ENCODE measurements at regions not wholly inside any gene's neighbourhood (a gene's known extent, or its start where the extent isn't known, plus 50 kb on each side); places are given as distances from the start of the nearest gene placed in this dataset.

- Histone ChIP-seq H3K36me3 (ENCODE audit: control insufficient read depth, insufficient read depth, low read length) (no peaks in the 10 kb centered on the region), H3K4me3 (ENCODE audit: low read length) (no peak overlapping the region), H3K27ac (ENCODE audit: low read depth, low read length) (no peak overlapping the region), H3K9ac (ENCODE audit: low read length) (no peak overlapping the region), H3K27me3 (ENCODE audit: control insufficient read depth, insufficient read depth, low read length) (no peaks in the 10 kb centered on the region), H3K4me1 (ENCODE audit: control insufficient read depth, insufficient read depth, low read length) (peaks cover 6% of the 10 kb centered on the region)
Measured at GRCh38 chr13:73993661-73994060, 140.5 kb downstream of the KLF12 start.

GRCh38 chr13:73991884-73992283, 142.3 kb downstream of the KLF12 start:
- Histone ChIP-seq H3K36me3 (ENCODE audit: control insufficient read depth, insufficient read depth, low read length) (no peaks in the 10 kb centered on the region), H3K27ac (ENCODE audit: low read depth, low read length) (no peak overlapping the region), H3K4me3 (ENCODE audit: low read length) (no peak overlapping the region), H3K4me1 (ENCODE audit: control insufficient read depth, insufficient read depth, low read length) (peaks cover 10% of the 10 kb centered on the region), H3K9ac (ENCODE audit: low read length) (no peak overlapping the region), H3K27me3 (ENCODE audit: control insufficient read depth, insufficient read depth, low read length) (no peaks in the 10 kb centered on the region)

- Histone ChIP-seq H3K36me3 (ENCODE audit: control insufficient read depth, insufficient read depth, low read length) (no peaks in the 10 kb centered on the region), H3K4me3 (ENCODE audit: low read length) (no peak overlapping the region), H3K9ac (ENCODE audit: low read length) (no peak overlapping the region), H3K4me1 (ENCODE audit: control insufficient read depth, insufficient read depth, low read length) (peaks cover 10% of the 10 kb centered on the region), H3K27me3 (ENCODE audit: control insufficient read depth, insufficient read depth, low read length) (no peaks in the 10 kb centered on the region), H3K27ac (ENCODE audit: low read depth, low read length) (no peak overlapping the region)
Measured at GRCh38 chr13:73991384-73991783, 142.8 kb downstream of the KLF12 start.

- H3K27ac ChIP-seq (ENCODE audit: low read depth, low read length): no peak overlapping the region
Measured at GRCh38 chr13:73989244-73989843, 144.9 kb downstream of the KLF12 start.

GRCh38 chr13:73988461-73988860, 145.7 kb downstream of the KLF12 start:
- no peak overlapping the region for H3K4me3 ChIP-seq (ENCODE audit: low read length)
- H3K36me3 ChIP-seq (ENCODE audit: control insufficient read depth, insufficient read depth, low read length): no peaks in the 10 kb centered on the region
- peaks cover 10% of the 10 kb centered on the region for H3K4me1 ChIP-seq (ENCODE audit: control insufficient read depth, insufficient read depth, low read length)
- H3K27ac ChIP-seq (ENCODE audit: low read depth, low read length): no peak overlapping the region
- H3K27me3 ChIP-seq (ENCODE audit: control insufficient read depth, insufficient read depth, low read length): no peaks in the 10 kb centered on the region
- H3K9ac ChIP-seq (ENCODE audit: low read length): no peak overlapping the region

More at GRCh38 chr13:73989244-73989843, 144.9 kb downstream of the KLF12 start:
- peaks cover 10% of the 10 kb centered on the region for H3K4me1 ChIP-seq (ENCODE audit: control insufficient read depth, insufficient read depth, low read length)
- H3K9ac ChIP-seq (ENCODE audit: low read length): no peak overlapping the region
- no peaks in the 10 kb centered on the region for H3K27me3 ChIP-seq (ENCODE audit: control insufficient read depth, insufficient read depth, low read length)
- no peak overlapping the region for H3K4me3 ChIP-seq (ENCODE audit: low read length)
- no peaks in the 10 kb centered on the region for H3K36me3 ChIP-seq (ENCODE audit: control insufficient read depth, insufficient read depth, low read length)

DNA sequence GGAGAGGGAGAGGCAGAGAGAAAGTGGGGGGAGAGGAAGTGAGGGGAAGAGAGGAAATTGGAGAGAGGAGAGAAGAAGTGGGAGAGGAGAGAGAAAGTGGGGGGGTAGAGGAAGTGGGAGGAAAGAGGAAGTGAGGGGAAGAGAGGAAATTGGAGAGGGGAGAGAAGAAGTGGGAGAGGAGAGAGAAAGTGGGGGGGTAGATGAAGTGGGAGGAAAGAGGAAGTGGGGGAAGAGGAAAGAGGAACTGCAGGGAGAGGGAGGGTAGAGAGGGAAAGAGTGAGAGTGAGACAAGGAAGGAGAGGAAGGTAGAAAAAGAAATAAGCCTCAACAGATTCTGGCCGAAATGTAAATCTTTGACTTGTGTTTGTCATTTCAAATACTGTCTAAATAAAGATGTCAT, 146.6 kb downstream of the KLF12 start:
- no peaks in the 10 kb centered on the region for H3K27me3 ChIP-seq (ENCODE audit: control insufficient read depth, insufficient read depth, low read length)
- no peak overlapping the region for H3K9ac ChIP-seq (ENCODE audit: low read length)

GRCh38 chr13:73985783-73986182, 148.4 kb downstream of the KLF12 start:
- Histone ChIP-seq H3K4me3 (ENCODE audit: low read length) (no peak overlapping the region), H3K27me3 (ENCODE audit: control insufficient read depth, insufficient read depth, low read length) (no peaks in the 10 kb centered on the region), H3K27ac (ENCODE audit: low read depth, low read length) (no peak overlapping the region), H3K9ac (ENCODE audit: low read length) (no peak overlapping the region), H3K4me1 (ENCODE audit: control insufficient read depth, insufficient read depth, low read length) (peaks cover 10% of the 10 kb centered on the region), H3K36me3 (ENCODE audit: control insufficient read depth, insufficient read depth, low read length) (no peaks in the 10 kb centered on the region)

More for the DNA sequence above, 146.6 kb downstream of the KLF12 start:
- peaks cover 10% of the 10 kb centered on the region for H3K4me1 ChIP-seq (ENCODE audit: control insufficient read depth, insufficient read depth, low read length)
- H3K27ac ChIP-seq (ENCODE audit: low read depth, low read length): no peak overlapping the region
- no peaks in the 10 kb centered on the region for H3K36me3 ChIP-seq (ENCODE audit: control insufficient read depth, insufficient read depth, low read length)
- H3K4me3 ChIP-seq (ENCODE audit: low read length): no peak overlapping the region

DNA sequence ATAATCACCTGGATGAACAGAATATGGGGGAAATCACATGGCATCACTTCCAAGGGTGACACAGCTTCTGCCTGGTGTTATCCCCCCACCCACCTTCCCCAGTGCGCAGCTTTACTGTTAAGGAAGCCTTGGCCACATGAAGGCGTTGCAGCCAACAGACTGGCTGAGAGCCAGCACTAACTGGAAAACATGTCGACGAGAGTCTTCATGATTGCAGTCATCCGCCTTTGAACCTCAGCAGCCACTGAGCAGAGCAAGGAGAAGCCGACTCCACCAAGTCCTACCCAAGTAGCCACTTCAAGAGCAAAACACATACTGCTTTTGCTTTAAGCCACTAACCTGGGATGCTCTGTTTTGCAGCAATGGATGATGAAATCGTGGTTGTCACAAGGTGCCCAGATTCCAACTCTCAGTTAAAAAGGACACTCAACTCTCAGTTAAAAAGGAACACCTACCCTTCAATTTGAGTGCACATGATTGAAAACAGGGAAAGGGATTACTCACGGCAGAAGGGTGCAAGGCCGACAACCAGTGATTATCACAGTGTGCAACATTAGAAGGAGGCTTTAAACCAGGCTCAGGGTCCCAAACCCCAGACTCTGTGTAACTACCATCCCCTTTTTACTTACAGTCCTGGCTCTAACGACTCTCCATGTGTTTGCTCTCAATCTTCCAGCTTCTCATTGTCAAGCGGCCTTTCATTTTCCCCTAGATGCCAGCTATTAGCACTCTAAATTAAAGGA, 149.1 kb downstream of the KLF12 start:
- Histone ChIP-seq H3K27me3 (ENCODE audit: control insufficient read depth, insufficient read depth, low read length) (no peaks in the 10 kb centered on the region), H3K4me1 (ENCODE audit: control insufficient read depth, insufficient read depth, low read length) (peaks cover 10% of the 10 kb centered on the region), H3K9ac (ENCODE audit: low read length) (no peak overlapping the region), H3K27ac (ENCODE audit: low read depth, low read length) (no peak overlapping the region), H3K4me3 (ENCODE audit: low read length) (no peak overlapping the region), H3K36me3 (ENCODE audit: control insufficient read depth, insufficient read depth, low read length) (no peaks in the 10 kb centered on the region)

GRCh38 chr13:73984201-73984600, 150.0 kb downstream of the KLF12 start:
- H3K27me3 ChIP-seq (ENCODE audit: control insufficient read depth, insufficient read depth, low read length): no peaks in the 10 kb centered on the region
- H3K36me3 ChIP-seq (ENCODE audit: control insufficient read depth, insufficient read depth, low read length): no peaks in the 10 kb centered on the region
- H3K4me1 ChIP-seq (ENCODE audit: control insufficient read depth, insufficient read depth, low read length): peaks cover 5% of the 10 kb centered on the region
- H3K4me3 ChIP-seq (ENCODE audit: low read length): no peak overlapping the region
- no peak overlapping the region for H3K27ac ChIP-seq (ENCODE audit: low read depth, low read length)
- H3K9ac ChIP-seq (ENCODE audit: low read length): no peak overlapping the region

GRCh38 chr13:73983109-73983508, 151.1 kb downstream of the KLF12 start:
- no peak overlapping the region for H3K27ac ChIP-seq (ENCODE audit: low read depth, low read length)
- H3K4me3 ChIP-seq (ENCODE audit: low read length): no peak overlapping the region
- no peak overlapping the region for H3K9ac ChIP-seq (ENCODE audit: low read length)
- no peaks in the 10 kb centered on the region for H3K27me3 ChIP-seq (ENCODE audit: control insufficient read depth, insufficient read depth, low read length)
- H3K36me3 ChIP-seq (ENCODE audit: control insufficient read depth, insufficient read depth, low read length): no peaks in the 10 kb centered on the region
- H3K4me1 ChIP-seq (ENCODE audit: control insufficient read depth, insufficient read depth, low read length): no peaks in the 10 kb centered on the region

DNA sequence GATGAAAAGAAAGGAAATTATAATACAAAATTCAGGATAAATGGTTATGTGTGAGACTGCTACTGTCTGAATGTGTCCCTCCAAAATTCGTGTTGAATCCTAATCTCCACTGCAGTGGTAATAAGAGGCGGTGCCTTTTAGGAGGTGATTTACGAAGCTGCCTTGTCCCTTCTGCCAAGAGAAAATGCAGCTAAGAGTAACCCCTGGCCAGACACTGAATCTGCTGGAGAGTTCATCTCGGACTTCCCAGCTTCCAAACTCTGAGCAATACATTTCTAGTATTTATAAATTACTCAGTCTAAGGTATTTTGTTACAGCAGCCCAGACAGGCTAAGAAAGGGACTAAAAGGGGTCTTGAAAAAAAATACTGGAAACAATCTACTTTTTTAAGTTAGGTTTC, 152.6 kb downstream of the KLF12 start:
- Histone ChIP-seq H3K36me3 (ENCODE audit: control insufficient read depth, insufficient read depth, low read length) (no peaks in the 10 kb centered on the region), H3K27me3 (ENCODE audit: control insufficient read depth, insufficient read depth, low read length) (no peaks in the 10 kb centered on the region), H3K4me3 (ENCODE audit: low read length) (no peak overlapping the region), H3K4me1 (ENCODE audit: control insufficient read depth, insufficient read depth, low read length) (no peaks in the 10 kb centered on the region), H3K9ac (ENCODE audit: low read length) (no peak overlapping the region), H3K27ac (ENCODE audit: low read depth, low read length) (no peak overlapping the region)

DNA sequence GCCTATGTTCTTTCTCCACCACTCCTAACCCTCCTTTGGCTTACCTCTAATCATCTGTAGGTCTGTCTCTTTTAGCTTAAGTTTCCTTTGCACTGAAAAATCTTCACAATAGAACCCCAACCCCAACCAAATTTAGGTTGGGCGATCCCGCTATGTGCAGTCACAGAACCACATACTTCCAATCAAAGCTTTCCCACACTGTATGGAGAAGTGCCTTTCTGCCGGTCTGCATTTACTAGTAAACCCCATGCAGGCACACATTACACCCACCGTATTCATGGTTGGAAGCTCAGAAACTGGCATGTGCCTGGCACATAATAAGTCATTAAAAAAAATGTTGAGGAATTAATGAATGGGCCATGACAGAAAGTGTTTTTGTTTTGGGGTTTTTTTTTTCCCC, 158.4 kb downstream of the KLF12 start:
- Histone ChIP-seq H3K27ac (ENCODE audit: low read depth, low read length) (no peak overlapping the region), H3K9ac (ENCODE audit: low read length) (no peak overlapping the region), H3K27me3 (ENCODE audit: control insufficient read depth, insufficient read depth, low read length) (no peaks in the 10 kb centered on the region), H3K36me3 (ENCODE audit: control insufficient read depth, insufficient read depth, low read length) (no peaks in the 10 kb centered on the region), H3K4me1 (ENCODE audit: control insufficient read depth, insufficient read depth, low read length) (no peaks in the 10 kb centered on the region), H3K4me3 (ENCODE audit: low read length) (no peak overlapping the region)

- Histone ChIP-seq H3K9ac (ENCODE audit: low read length) (no peak overlapping the region), H3K27me3 (ENCODE audit: control insufficient read depth, insufficient read depth, low read length) (no peaks in the 10 kb centered on the region), H3K4me3 (ENCODE audit: low read length) (no peak overlapping the region), H3K4me1 (ENCODE audit: control insufficient read depth, insufficient read depth, low read length) (no peaks in the 10 kb centered on the region), H3K36me3 (ENCODE audit: control insufficient read depth, insufficient read depth, low read length) (no peaks in the 10 kb centered on the region), H3K27ac (ENCODE audit: low read depth, low read length) (no peak overlapping the region)
Measured at GRCh38 chr13:73974051-73974450, 160.2 kb downstream of the KLF12 start.

Measured in rectal smooth muscle tissue (tissue), 1 donor.